Right lobe of liver (tissue), 6 donors: ENCODE measurements at regions not wholly inside any gene's neighbourhood (a gene's known extent, or its start where the extent isn't known, plus 50 kb on each side); places are given as distances from the start of the nearest gene placed in this dataset.

Experiments
- ATAC-seq, 4 donors: fragments of 200-7000 bp; cut with Tn5 transposase; one replicate each; pipeline ENCODE4 v1.9.1; 2020; ENCODE audit warnings: mild to moderate bottlenecking in 4 of 4, moderate library complexity in 4 of 4
- DNase-seq, 3 donors: peaks; one replicate each; pipeline ENCODE4 v3.0.0-alpha.2; 2020
- H3K27ac ChIP-seq, 3 donors: fragments of 200-600 bp; one replicate each; pipeline ENCODE4 v1.8.0; 2022
- H3K27me3 ChIP-seq, 2 donors: fragments of 200-600 bp; one replicate each; pipeline ENCODE4 v1.8.0; 2022
- H3K36me3 ChIP-seq, 4 donors: fragments of 200-600 bp; sonication (generic) in 1 of 4; one replicate each; pipeline versions ENCODE4 v1.5.1 to v1.8.0; 2017 to 2022; ENCODE audit warnings: control low read depth in 1 of 4
- H3K4me1 ChIP-seq, 4 donors: fragments of 200-600 bp; sonication (generic) in 1 of 4; one replicate each; pipeline versions ENCODE4 v1.5.1 to v1.8.0; 2017 to 2022; ENCODE audit warnings: control low read depth in 1 of 4
- H3K4me3 ChIP-seq, 3 donors: fragments of 200-600 bp; one replicate each; pipeline ENCODE4 v1.8.0; 2022
- H3K9me3 ChIP-seq, 4 donors: fragments of 200-600 bp; sonication (generic) in 1 of 4; one replicate each; pipeline versions ENCODE4 v1.5.1 to v1.8.0; 2017 to 2022; ENCODE audit warnings: control low read depth in 1 of 4
- POLR2A ChIP-seq: fragments of 450-650 bp; IDR thresholded peaks from one replicate; pipeline ENCODE4 v1.6.1; 2017; ENCODE audit warnings: antibody characterized with exemption, mild to moderate bottlenecking
- WGBS: methylation state at CpG from one replicate; pipeline ENCODE4 v1.1.6; 2018; ENCODE audit warnings: low coverage, low lambda C conversion rate; ENCODE audit not compliant: insufficient coverage; ENCODE audit errors: missing lambda C conversion rate; 5-methylcytosine and 5-hydroxymethylcytosine counted together
- intact Hi-C, 2 donors: fragments of 100-400 bp; cut with DNase I; formaldehyde crosslinking; loops; one replicate each; pipeline versions ENCODE4 v1.11.2 to v1.14.1; 2022
- TF ChIP-seq, protein P1 (sequence below), 4 donors: fragments of 200-600 bp in 3 of 4; fragments of 450-650 bp in 1 of 4; IDR thresholded peaks; one replicate each; pipeline versions ENCODE4 v1.5.1 to v1.8.0; 2016 to 2022; ENCODE audit warnings: antibody characterized with exemption in 4 of 4, mild to moderate bottlenecking in 2 of 4
- donor health status: DM: no; HTN: yes; CAD: no.
- donor health status: DM: no; HTN: no; CAD: no.
- donor health status: DM: no; HTN: no; CAD: no.
- donor health status: DM: no; HTN: yes; CAD: no.
- donor health status: DM: no; HTN: yes; CAD: no.

DNA sequence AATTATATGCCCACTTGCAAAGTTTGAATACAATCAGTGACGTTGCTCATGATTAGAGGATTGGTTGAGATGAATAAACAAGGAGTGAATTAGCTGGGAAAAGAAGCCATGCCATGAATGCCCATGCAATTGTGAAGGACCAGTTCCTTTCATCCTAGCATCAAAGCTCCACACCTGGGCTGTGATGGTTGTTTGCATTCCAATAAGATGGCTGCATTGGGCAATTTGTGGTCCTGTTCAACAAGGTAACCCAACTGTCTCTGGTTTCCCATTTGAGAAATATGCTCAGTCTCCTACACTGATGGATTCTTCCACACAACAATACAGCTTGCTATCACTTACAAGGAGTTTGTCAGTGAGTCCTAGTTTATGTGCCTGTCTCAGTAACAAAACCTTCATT is 550.2 kb downstream of the STK39 start:
- ATAC-seq (no peak), DNase-seq (no peak)
- Histone ChIP-seq H3K36me3 (no peaks in the 10 kb centered on the region), H3K9me3 (no peaks in the 10 kb centered on the region), H3K4me3 (no peak overlapping the region), H3K4me1 (no peaks in the 10 kb centered on the region), H3K27me3 (no peaks in the 10 kb centered on the region), H3K27ac (no peak overlapping the region)
- intact Hi-C loops = no loop called here
- TF ChIP-seq POLR2A = no peak
- TF ChIP-seq, protein P1, sequence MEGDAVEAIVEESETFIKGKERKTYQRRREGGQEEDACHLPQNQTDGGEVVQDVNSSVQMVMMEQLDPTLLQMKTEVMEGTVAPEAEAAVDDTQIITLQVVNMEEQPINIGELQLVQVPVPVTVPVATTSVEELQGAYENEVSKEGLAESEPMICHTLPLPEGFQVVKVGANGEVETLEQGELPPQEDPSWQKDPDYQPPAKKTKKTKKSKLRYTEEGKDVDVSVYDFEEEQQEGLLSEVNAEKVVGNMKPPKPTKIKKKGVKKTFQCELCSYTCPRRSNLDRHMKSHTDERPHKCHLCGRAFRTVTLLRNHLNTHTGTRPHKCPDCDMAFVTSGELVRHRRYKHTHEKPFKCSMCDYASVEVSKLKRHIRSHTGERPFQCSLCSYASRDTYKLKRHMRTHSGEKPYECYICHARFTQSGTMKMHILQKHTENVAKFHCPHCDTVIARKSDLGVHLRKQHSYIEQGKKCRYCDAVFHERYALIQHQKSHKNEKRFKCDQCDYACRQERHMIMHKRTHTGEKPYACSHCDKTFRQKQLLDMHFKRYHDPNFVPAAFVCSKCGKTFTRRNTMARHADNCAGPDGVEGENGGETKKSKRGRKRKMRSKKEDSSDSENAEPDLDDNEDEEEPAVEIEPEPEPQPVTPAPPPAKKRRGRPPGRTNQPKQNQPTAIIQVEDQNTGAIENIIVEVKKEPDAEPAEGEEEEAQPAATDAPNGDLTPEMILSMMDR (IDR thresholded peaks at IDR 0.05) = no peak
- whole genome bisulfite sequencing = 56% methylated on average over 1 of the region's 1 CpG

DNA sequence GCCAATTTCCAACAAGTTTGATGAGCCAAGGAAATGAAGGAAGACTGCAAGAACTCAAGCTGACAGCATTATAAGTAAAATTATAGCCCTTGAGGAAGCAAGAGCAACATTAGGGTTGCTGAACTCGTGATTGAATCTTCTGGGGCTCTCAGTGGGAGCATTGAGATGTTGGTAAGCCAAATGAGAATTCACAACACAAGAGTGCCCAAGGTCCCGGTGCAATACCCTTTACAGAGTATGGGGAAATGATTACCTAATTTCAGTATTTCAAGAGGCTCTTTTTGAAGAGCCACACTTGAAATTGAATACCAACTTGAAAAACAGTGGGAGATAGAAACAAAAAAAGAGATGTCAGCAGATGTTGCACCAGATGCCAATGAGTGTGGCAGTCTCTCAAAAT is 554.5 kb downstream of the STK39 start:
- Histone ChIP-seq H3K4me3 (no peak overlapping the region), H3K36me3 (no peaks in the 10 kb centered on the region), H3K27me3 (no peaks in the 10 kb centered on the region), H3K4me1 (no peaks in the 10 kb centered on the region), H3K27ac (no peak overlapping the region), H3K9me3 (no peaks in the 10 kb centered on the region)
- 46% methylated on average over 2 of the region's 2 CpGs for WGBS
- no peak for DNase-seq
- no peak for ATAC-seq
- TF ChIP-seq POLR2A = no peak
- TF ChIP-seq, protein P1 (IDR thresholded peaks at IDR 0.05) = no peak
- intact Hi-C loops = no loop called here

DNA sequence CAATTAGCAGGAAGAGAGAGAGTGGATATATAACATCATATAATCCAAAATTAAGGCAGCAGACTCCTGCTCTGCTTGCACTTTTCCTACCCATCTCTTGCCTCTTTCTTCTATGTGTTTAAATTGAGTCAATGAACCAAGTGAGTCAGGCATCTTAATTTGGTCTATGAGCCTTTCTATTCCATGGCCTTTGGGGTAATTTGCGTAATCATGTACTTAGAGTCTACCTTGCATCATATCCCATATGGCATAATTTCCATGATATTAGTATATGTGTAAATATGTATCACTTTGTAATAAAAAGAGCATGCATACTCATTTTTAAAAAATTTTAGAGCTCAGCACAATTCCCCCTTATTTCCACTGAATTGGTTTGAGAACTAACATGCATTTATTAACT is 555.2 kb downstream of the STK39 start:
- 77% methylated on average over 1 of the region's 1 CpG for WGBS
- TF ChIP-seq, protein P1 (IDR thresholded peaks at IDR 0.05) = no peak
- no peak for TF ChIP-seq POLR2A
- ATAC-seq (no peak), DNase-seq (no peak)
- no peaks in the 10 kb centered on the region for H3K36me3 ChIP-seq
- H3K27ac ChIP-seq = no peak overlapping the region
- no peaks in the 10 kb centered on the region for H3K4me1 ChIP-seq
- H3K27me3 ChIP-seq = no peaks in the 10 kb centered on the region
- no peak overlapping the region for H3K4me3 ChIP-seq
- H3K9me3 ChIP-seq = no peaks in the 10 kb centered on the region
- intact Hi-C loops = no loop called here

DNA sequence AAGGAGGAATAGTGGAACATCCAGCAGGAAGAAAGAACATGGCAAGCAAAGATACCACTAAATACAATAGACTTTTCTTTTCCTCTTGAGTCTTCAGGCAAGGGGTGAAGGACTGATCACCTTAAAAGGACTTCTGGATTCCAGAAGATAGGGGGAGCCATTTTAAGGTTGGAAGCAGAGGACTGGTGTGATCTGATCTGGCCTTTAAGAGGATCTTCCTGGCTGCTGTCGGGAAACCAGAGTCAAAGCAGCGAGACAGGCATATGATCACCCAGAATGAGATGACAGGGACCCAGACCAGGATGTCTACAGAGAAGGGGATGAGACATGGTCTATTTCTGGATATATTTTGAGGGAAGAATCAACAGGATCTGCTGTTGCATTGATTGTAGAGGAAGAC is 558.0 kb downstream of the STK39 start:
- no peaks in the 10 kb centered on the region for H3K27me3 ChIP-seq
- 57% methylated on average over 2 of the region's 2 CpGs for WGBS
- DNase-seq (no peak), ATAC-seq (peak in 2 of 4 donors; percentile 14 to 42)
- no peaks in the 10 kb centered on the region for H3K4me1 ChIP-seq
- no peak overlapping the region for H3K27ac ChIP-seq
- no peaks in the 10 kb centered on the region for H3K9me3 ChIP-seq
- H3K4me3 ChIP-seq = no peak overlapping the region
- H3K36me3 ChIP-seq = no peaks in the 10 kb centered on the region
- TF ChIP-seq, protein P1 (IDR thresholded peaks at IDR 0.05) = peak in 2 of 4 donors; percentile 7 to 36
- no peak for TF ChIP-seq POLR2A
- intact Hi-C loops = no loop called here

DNA sequence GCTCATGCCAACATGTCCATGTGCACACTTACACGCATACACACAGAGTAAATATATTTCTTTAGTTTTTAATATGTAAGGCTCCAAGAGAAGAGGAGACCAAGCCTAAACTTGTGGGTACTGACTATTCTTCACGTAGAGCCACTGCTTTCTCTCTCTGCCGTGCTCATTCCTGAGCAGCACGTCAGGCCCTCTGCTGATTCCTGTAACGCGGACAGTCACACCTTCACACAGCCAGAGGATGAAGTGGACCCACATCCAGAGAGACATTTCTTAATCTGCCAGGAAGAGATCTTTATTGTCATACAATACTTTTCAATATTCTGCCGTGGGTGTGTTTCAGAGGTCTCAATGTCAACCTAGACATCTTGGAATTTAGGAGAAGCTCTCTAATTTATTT is 560.7 kb downstream of the STK39 start:
- no peak for ATAC-seq
- 82% methylated on average over 7 of the region's 7 CpGs for WGBS
- intact Hi-C loops = no loop called here
- no peak for DNase-seq
- no peaks in the 10 kb centered on the region for H3K36me3 ChIP-seq
- TF ChIP-seq, protein P1 (IDR thresholded peaks at IDR 0.05) = no peak
- no peak for TF ChIP-seq POLR2A
- no peak overlapping the region for H3K27ac ChIP-seq
- no peaks in the 10 kb centered on the region for H3K9me3 ChIP-seq
- H3K27me3 ChIP-seq = no peaks in the 10 kb centered on the region
- H3K4me1 ChIP-seq = no peaks in the 10 kb centered on the region
- H3K4me3 ChIP-seq = no peak overlapping the region
